Neural cell (in vitro differentiated cells): ENCODE measurements at regions not wholly inside any gene's neighbourhood (a gene's known extent, or its start where the extent isn't known, plus 50 kb on each side); places are given as distances from the start of the nearest gene placed in this dataset.

Experiments
- H2AFZ ChIP-seq: fragments of 200-600, 300-800 bp; sonication (generic), shearing (Covaris generic); 2 replicates; pipeline ENCODE4 v1.6.0; 2014; ENCODE audit warnings: low read depth, mild to moderate bottlenecking, antibody characterized with exemption, low read length, moderate library complexity
- H3F3A ChIP-seq: fragments of 200-600 bp; shearing (Covaris generic); 2 replicates; pipeline ENCODE4 v1.6.1; 2016; ENCODE audit warnings: mild to moderate bottlenecking, moderate library complexity, mixed read lengths, antibody characterized with exemption, low read length; ENCODE audit not compliant: insufficient read depth, poor library complexity, severe bottlenecking
- H3K27ac ChIP-seq: fragments of 200-600, 300-800 bp; sonication (generic), shearing (Covaris generic); 2 replicates; pipeline ENCODE4 v1.5.1; 2014; ENCODE audit warnings: mild to moderate bottlenecking, low read length, moderate library complexity
- H3K27me3 ChIP-seq: fragments of 300-800, 200-600 bp; sonication (generic), shearing (Covaris generic); 2 replicates; pipeline ENCODE4 v1.6.0; 2014; ENCODE audit warnings: mild to moderate bottlenecking, low read depth, low read length, moderate library complexity; ENCODE audit not compliant: insufficient read depth
- H3K36me3 ChIP-seq: fragments of 300-800, 200-600 bp; sonication (generic), shearing (Covaris generic); 2 replicates; pipeline ENCODE4 v1.5.1; 2014; ENCODE audit warnings: mild to moderate bottlenecking, antibody characterized with exemption, low read length, moderate library complexity; ENCODE audit not compliant: insufficient read depth
- H3K4me2 ChIP-seq: fragments of 300-800, 200-600 bp; sonication (generic), shearing (Covaris generic); 2 replicates; pipeline ENCODE4 v1.6.0; 2014; ENCODE audit warnings: mild to moderate bottlenecking, low read length
- H3K4me3 ChIP-seq: fragments of 300-800, 200-600 bp; sonication (generic), shearing (Covaris generic); 2 replicates; pipeline ENCODE4 v1.5.1; 2014; ENCODE audit warnings: mild to moderate bottlenecking, low read length, moderate library complexity
- H3K79me2 ChIP-seq: fragments of 200-600 bp; shearing (Covaris generic); replicated peaks from 2 replicates; pipeline ENCODE4 v1.6.0; 2014; ENCODE audit warnings: mild to moderate bottlenecking, low read length, moderate library complexity; ENCODE audit not compliant: insufficient read depth
- H3K9ac ChIP-seq: fragments of 300-800, 200-600 bp; sonication (generic), shearing (Covaris generic); 2 replicates; pipeline ENCODE4 v1.6.1; 2016; ENCODE audit warnings: mild to moderate bottlenecking, low read length, mixed read lengths
- H3K9me2 ChIP-seq: fragments of 200-600 bp; shearing (Covaris generic); 2 replicates; pipeline ENCODE4 v1.6.1; 2016; ENCODE audit warnings: mild to moderate bottlenecking, low read length, mixed read lengths; ENCODE audit not compliant: insufficient read depth
- H3K9me3 ChIP-seq: fragments of 200-600, 300-800 bp; sonication (generic), shearing (Covaris generic); 2 replicates; pipeline ENCODE4 v1.6.1; 2016; ENCODE audit warnings: mild to moderate bottlenecking, mixed run types, low read length, moderate library complexity, mixed read lengths
- H4K20me1 ChIP-seq: fragments of 200-600 bp; shearing (Covaris generic); 2 replicates; pipeline ENCODE4 v1.6.1; 2016; ENCODE audit warnings: mild to moderate bottlenecking, mixed run types; ENCODE audit not compliant: insufficient read depth
- EP300 ChIP-seq: fragments of 450-650 bp; conservative IDR thresholded peaks from 2 replicates; pipeline ENCODE4 v1.6.1; 2014; ENCODE audit warnings: antibody characterized with exemption, mild to moderate bottlenecking, moderate library complexity; ENCODE audit not compliant: poor library complexity, severe bottlenecking
- EZH2 ChIP-seq: fragments of 200-600, 300-800 bp; shearing (Covaris generic), sonication (generic); IDR thresholded peaks from 2 replicates; pipeline ENCODE4 v1.6.1; 2014; ENCODE audit warnings: antibody characterized with exemption, low read length, borderline replicate concordance, mild to moderate bottlenecking; ENCODE audit not compliant: insufficient read depth, poor library complexity, severe bottlenecking
- MXI1 ChIP-seq: fragments of 450-650 bp; conservative IDR thresholded peaks from 2 replicates; pipeline ENCODE4 v1.6.1; 2014; ENCODE audit warnings: antibody characterized with exemption, mild to moderate bottlenecking; ENCODE audit not compliant: poor library complexity, severe bottlenecking
- POLR2AphosphoS5 ChIP-seq: IDR thresholded peaks from 2 replicates; pipeline ENCODE4 v1.6.1; 2012
- RAD21 ChIP-seq: fragments of 450-650 bp; conservative IDR thresholded peaks from 2 replicates; pipeline ENCODE4 v1.6.1; 2014; ENCODE audit warnings: antibody characterized with exemption, mild to moderate bottlenecking, moderate library complexity
- REST ChIP-seq: IDR thresholded peaks from 2 replicates; pipeline ENCODE4 v1.6.1; 2012; ENCODE audit warnings: borderline replicate concordance
- SMC3 ChIP-seq: fragments of 450-650 bp; conservative IDR thresholded peaks from 2 replicates; pipeline ENCODE4 v1.6.1; 2014; ENCODE audit warnings: antibody characterized with exemption, mild to moderate bottlenecking, moderate library complexity; ENCODE audit not compliant: poor library complexity
- TAF1 ChIP-seq: IDR thresholded peaks from 2 replicates; pipeline ENCODE4 v1.6.1; 2012; ENCODE audit warnings: low read depth
- TF ChIP-seq, protein P1 (sequence below): fragments of 450-650 bp; IDR thresholded peaks from 2 replicates; pipeline ENCODE4 v1.5.1; 2014; ENCODE audit warnings: antibody characterized with exemption, mild to moderate bottlenecking, moderate library complexity; ENCODE audit not compliant: poor library complexity, severe bottlenecking

DNA sequence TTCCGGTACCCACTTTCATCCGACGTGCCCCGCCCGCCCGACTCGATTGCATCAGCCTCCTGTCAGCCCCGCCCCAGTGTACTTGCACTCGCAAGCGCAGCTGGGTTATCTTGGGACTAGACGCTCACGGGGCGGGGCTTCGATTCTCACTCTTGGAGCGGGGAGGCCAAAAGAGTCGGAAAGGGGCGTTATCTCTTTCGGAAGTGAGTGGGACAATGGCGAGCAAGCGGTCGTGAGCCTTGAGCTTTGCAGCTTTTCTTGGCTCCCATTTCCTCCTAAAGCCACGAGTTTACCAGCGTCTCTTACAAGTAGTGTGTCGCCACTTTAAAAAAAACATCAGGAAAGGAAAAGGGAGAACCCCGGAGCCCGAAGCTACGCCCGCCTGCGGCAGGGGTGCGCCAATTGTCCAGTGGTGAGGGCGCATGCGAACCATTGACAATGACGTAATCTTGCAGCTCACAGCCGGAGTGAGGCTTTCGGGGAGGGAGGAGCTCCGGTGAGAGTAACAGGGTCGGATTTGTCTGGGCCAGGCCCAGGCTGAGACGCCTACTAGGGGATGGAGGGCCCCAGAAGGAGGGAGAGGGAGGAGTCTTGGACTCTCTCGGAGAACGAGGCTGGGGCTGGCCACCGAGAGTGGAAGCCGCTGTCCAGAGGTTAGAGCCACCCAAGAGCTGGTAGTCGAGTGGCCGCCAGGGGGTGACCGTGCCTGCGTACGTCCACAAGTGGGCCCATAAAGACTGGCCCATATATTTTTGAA, 109.5 kb downstream of the GNL3L start:
- Histone ChIP-seq H2AFZ (peak overlapping the region; percentile 33), H3K27me3 (no peaks in the 10 kb centered on the region), H3K9me2 (no peaks in the 10 kb centered on the region), H3K27ac (peak overlapping the region; percentile 87), H3F3A (no peaks in the 10 kb centered on the region), H3K4me2 (no peak overlapping the region), H3K79me2 (no peaks in the 10 kb centered on the region), H3K36me3 (no peaks in the 10 kb centered on the region), H3K9me3 (no peaks in the 10 kb centered on the region), H3K9ac (peak overlapping the region; percentile 74), H4K20me1 (no peaks in the 10 kb centered on the region), H3K4me3 (peak overlapping the region; percentile 66)
- peak; percentile 27 for TF ChIP-seq MXI1
- peak; percentile 75 for TF ChIP-seq SMC3
- TF ChIP-seq POLR2AphosphoS5 = peak; percentile 58
- peak; percentile 71 for TF ChIP-seq RAD21
- TF ChIP-seq TAF1 = peak; percentile 47
- no peak for TF ChIP-seq EP300
- no peak for TF ChIP-seq EZH2
- TF ChIP-seq, protein P1, sequence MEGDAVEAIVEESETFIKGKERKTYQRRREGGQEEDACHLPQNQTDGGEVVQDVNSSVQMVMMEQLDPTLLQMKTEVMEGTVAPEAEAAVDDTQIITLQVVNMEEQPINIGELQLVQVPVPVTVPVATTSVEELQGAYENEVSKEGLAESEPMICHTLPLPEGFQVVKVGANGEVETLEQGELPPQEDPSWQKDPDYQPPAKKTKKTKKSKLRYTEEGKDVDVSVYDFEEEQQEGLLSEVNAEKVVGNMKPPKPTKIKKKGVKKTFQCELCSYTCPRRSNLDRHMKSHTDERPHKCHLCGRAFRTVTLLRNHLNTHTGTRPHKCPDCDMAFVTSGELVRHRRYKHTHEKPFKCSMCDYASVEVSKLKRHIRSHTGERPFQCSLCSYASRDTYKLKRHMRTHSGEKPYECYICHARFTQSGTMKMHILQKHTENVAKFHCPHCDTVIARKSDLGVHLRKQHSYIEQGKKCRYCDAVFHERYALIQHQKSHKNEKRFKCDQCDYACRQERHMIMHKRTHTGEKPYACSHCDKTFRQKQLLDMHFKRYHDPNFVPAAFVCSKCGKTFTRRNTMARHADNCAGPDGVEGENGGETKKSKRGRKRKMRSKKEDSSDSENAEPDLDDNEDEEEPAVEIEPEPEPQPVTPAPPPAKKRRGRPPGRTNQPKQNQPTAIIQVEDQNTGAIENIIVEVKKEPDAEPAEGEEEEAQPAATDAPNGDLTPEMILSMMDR = peak; percentile 77
- TF ChIP-seq REST = peak; percentile 43

GRCh38 chrX:54640103-54640690, 110.2 kb downstream of the GNL3L start:
- peak overlapping the region; percentile 74 for H3K9ac ChIP-seq
- peak overlapping the region; percentile 33 for H2AFZ ChIP-seq
- H3K27ac ChIP-seq = peak overlapping the region; percentile 87
- H3K9me2 ChIP-seq = no peaks in the 10 kb centered on the region
- no peaks in the 10 kb centered on the region for H3K36me3 ChIP-seq
- no peak overlapping the region for H3K4me2 ChIP-seq
- no peaks in the 10 kb centered on the region for H3K9me3 ChIP-seq
- H3F3A ChIP-seq = no peaks in the 10 kb centered on the region
- H3K4me3 ChIP-seq = peak overlapping the region; percentile 66
- no peaks in the 10 kb centered on the region for H4K20me1 ChIP-seq
- H3K79me2 ChIP-seq = no peaks in the 10 kb centered on the region
- no peaks in the 10 kb centered on the region for H3K27me3 ChIP-seq
- TF ChIP-seq SMC3 (peak; percentile 7), MXI1 (no peak), EP300 (no peak)
